GM12878 (cell line): ENCODE measurements at regions not wholly inside any gene's neighbourhood (a gene's known extent, or its start where the extent isn't known, plus 50 kb on each side); places are given as distances from the start of the nearest gene placed in this dataset.

Experiments
- ATAC-seq: fragments of 200-7000 bp; cut with Tn5 transposase; 3 replicates; pipeline ENCODE4 v1.9.1; 2020; ENCODE audit warnings: mild to moderate bottlenecking, moderate library complexity
- BruUV-seq: library from RNA; stranded (reverse); fragments of 400-500 nt; replicated peaks from 2 replicates; lab custom pipeline; 2021; lab: Mats Ljungman, UMichigan
- CTCF ChIA-PET: fragments of 300-600 bp; sonication (Branson Sonifier 250); formaldehyde crosslinking; extraction: SDS; loops from one replicate; lab custom pipeline; 2021; ENCODE audit warnings: inconsistent platforms; lab: Yijun Ruan, JAX
- POLR2A ChIA-PET: fragments of 350-600 bp; formaldehyde crosslinking; extraction: SDS; loops from one replicate; lab custom pipeline; 2021; ENCODE audit warnings: inconsistent platforms; lab: Charles Lee
- RAD21 ChIA-PET: fragments of 300-600 bp; sonication (Branson Sonifier 250); formaldehyde crosslinking; loops from one replicate; lab custom pipeline; 2023; ENCODE audit warnings: antibody characterized with exemption; ENCODE audit not compliant: unreplicated experiment; lab: Charles Lee
- SMC1A ChIA-PET: fragments of 300-600 bp; sonication (Branson Sonifier 250); formaldehyde crosslinking; loops from one replicate; lab custom pipeline; 2023; ENCODE audit not compliant: unreplicated experiment, uncharacterized antibody; lab: Charles Lee
- DNase-seq: peaks from one replicate; pipeline ENCODE4 v3.0.0-alpha.2; 2011; ENCODE audit warnings: low read depth, low spot score
- FAIRE-seq: peaks from 3 replicates; lab custom pipeline; 2011; peaks lifted over from hg19 to GRCh38; lab: Jason Lieb, UNC
- H2AFZ ChIP-seq: 2 replicates; pipeline ENCODE4 v1.6.0; 2011; ENCODE audit warnings: low read depth, low read length, control low read depth; ENCODE audit not compliant: control insufficient read depth
- H3K27ac ChIP-seq: 2 replicates; pipeline ENCODE4 v1.5.1; 2011; ENCODE audit warnings: control low read depth; ENCODE audit not compliant: control insufficient read depth, insufficient read depth
- H3K27me3 ChIP-seq, 2 experiments: replicated peaks in 1 of 2; 2 replicates each; pipeline versions ENCODE4 v1.6.0 to v1.6.1; 2011; ENCODE audit warnings: low read length in 1 of 2; ENCODE audit not compliant: control insufficient read depth in 2 of 2, insufficient read depth in 2 of 2
- H3K36me3 ChIP-seq, 2 experiments: 2 replicates each; pipeline ENCODE4 v1.5.1; 2011; ENCODE audit warnings: low read length in 1 of 2; ENCODE audit not compliant: control insufficient read depth in 2 of 2, insufficient read depth in 2 of 2
- H3K4me1 ChIP-seq: 2 replicates; pipeline ENCODE4 v1.6.1; 2011; ENCODE audit warnings: mild to moderate bottlenecking, low read length, moderate library complexity, mixed read lengths; ENCODE audit not compliant: control insufficient read depth, insufficient read depth
- H3K4me2 ChIP-seq: 2 replicates; pipeline ENCODE4 v1.6.0; 2011; ENCODE audit warnings: control low read depth; ENCODE audit not compliant: control insufficient read depth, insufficient read depth
- H3K4me3 ChIP-seq: fragments of 200-600 bp; sonication (generic); 2 replicates; pipeline ENCODE4 v1.5.1; 2016
- H3K79me2 ChIP-seq: 2 replicates; pipeline ENCODE4 v1.6.0; 2011; ENCODE audit warnings: low read length; ENCODE audit not compliant: control insufficient read depth, insufficient read depth
- H3K9ac ChIP-seq: 2 replicates; pipeline ENCODE4 v1.8.0; 2011; ENCODE audit warnings: low read length, control low read depth, mixed read lengths; ENCODE audit not compliant: control insufficient read depth, insufficient read depth
- H3K9me3 ChIP-seq: replicated peaks from 3 replicates; pipeline ENCODE4 v1.5.1; 2011; ENCODE audit warnings: mild to moderate bottlenecking, low read length; ENCODE audit not compliant: control insufficient read depth, insufficient read depth
- H4K20me1 ChIP-seq: 2 replicates; pipeline ENCODE4 v1.6.0; 2011; ENCODE audit not compliant: control insufficient read depth, insufficient read depth
- BMI1 ChIP-seq: fragments of 450-650 bp; IDR thresholded peaks from 2 replicates; pipeline ENCODE4 v1.6.1; 2016; ENCODE audit warnings: mild to moderate bottlenecking, moderate library complexity, borderline replicate concordance
- HCFC1 ChIP-seq: fragments of 150-350 bp; IDR thresholded peaks from 2 replicates; pipeline ENCODE4 v1.6.1; 2014; ENCODE audit warnings: low read length
- NR2C1 ChIP-seq: fragments of 450-650 bp; IDR thresholded peaks from 2 replicates; pipeline ENCODE4 v1.6.1; 2017; ENCODE audit warnings: antibody characterized with exemption, mild to moderate bottlenecking, moderate library complexity
- SREBF2 ChIP-seq: IDR thresholded peaks from 2 replicates; pipeline ENCODE4 v1.6.1; 2012; ENCODE audit warnings: mild to moderate bottlenecking, low read length
- ZNF384 ChIP-seq: IDR thresholded peaks from 2 replicates; pipeline ENCODE4 v1.6.1; 2012; ENCODE audit warnings: low read depth, mild to moderate bottlenecking, low read length, improper control_type of control experiment, borderline replicate concordance
- WGBS: methylation state at CpG from one replicate; pipeline ENCODE4 v1.1.6; 2016; ENCODE audit warnings: low lambda C conversion rate; ENCODE audit not compliant: insufficient replicate concordance, insufficient coverage; ENCODE audit errors: missing lambda C conversion rate; 5-methylcytosine and 5-hydroxymethylcytosine counted together
- in situ Hi-C: fragments of 300-500 bp; cut with MboI; formaldehyde crosslinking; loops from 9 replicates; pipeline ENCODE4 v1.14.3; 2018; ENCODE audit warnings: mixed read lengths
- intact Hi-C: fragments of 100-400 bp; cut with micrococcal nuclease; formaldehyde crosslinking; loops from one replicate; pipeline ENCODE4 v1.14.2; 2022; ENCODE audit not compliant: unreplicated experiment
- TF ChIP-seq, protein P1 (sequence below): fragments of 150-350 bp; IDR thresholded peaks from 2 replicates; pipeline ENCODE4 v1.6.1; 2014; ENCODE audit warnings: mild to moderate bottlenecking, low read depth, low read length
- TF ChIP-seq, protein P2 (sequence below): fragments of 150-350 bp; IDR thresholded peaks from 2 replicates; pipeline ENCODE4 v1.6.1; 2016; ENCODE audit warnings: low read depth, low read length
- TF ChIP-seq, protein P3 (sequence below), 3 experiments: IDR thresholded peaks in 2 of 3; conservative IDR thresholded peaks in 1 of 3; 2 replicates each; pipeline ENCODE4 v1.5.1; 2011; ENCODE audit warnings: low read depth in 3 of 3, low read length in 3 of 3, mild to moderate bottlenecking in 3 of 3, control low read depth in 2 of 3, moderate library complexity in 2 of 3, inconsistent platforms in 1 of 3, mixed read lengths in 1 of 3; ENCODE audit not compliant: control insufficient read depth in 2 of 3, insufficient read depth in 1 of 3; ENCODE audit errors: extremely low read depth in 1 of 3

DNA sequence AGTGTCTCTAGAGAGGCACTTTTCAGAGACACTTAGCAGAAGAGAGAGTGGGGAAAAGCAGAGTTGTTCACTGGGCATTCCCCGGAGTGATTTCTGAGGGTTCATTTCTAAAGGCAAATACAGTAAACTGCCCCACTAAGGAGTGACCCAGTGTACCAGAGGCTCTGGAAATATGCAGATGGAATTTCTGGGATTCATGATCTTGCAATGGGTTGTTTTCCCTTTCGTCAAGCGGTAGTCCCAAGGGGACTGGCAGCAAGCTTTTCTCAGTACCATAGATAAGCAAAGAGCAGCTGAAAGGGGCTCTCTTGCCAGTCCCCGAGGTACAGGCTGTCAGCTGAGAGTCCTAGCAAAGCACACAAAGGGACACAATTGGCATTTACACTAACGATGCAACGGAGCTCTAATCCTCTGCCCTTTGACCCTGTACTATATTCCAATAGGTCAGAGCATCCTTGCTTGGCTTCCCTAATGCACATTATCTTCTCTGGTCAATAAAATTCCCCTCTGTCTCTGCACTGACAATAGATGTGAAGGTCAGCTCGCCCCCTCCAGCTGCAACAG is 155.6 kb downstream of the SEMA6D start:
- in situ Hi-C loops (no loop called here), intact Hi-C loops (no loop called here)
- Histone ChIP-seq H3K27me3 (no peaks in the 10 kb centered on the region), H3K27ac (no peak overlapping the region), H3K9me3 (no peaks in the 10 kb centered on the region), H3K79me2 (no peaks in the 10 kb centered on the region), H3K9ac (no peak overlapping the region), H4K20me1 (no peaks in the 10 kb centered on the region), H3K4me3 (no peak overlapping the region), H3K36me3 (no peaks in the 10 kb centered on the region), H3K4me1 (no peaks in the 10 kb centered on the region), H3K4me2 (no peak overlapping the region), H2AFZ (no peak overlapping the region)
- FAIRE-seq, result no peak
- CTCF ChIA-PET, result no interaction called here
- 46% methylated on average over 7 of the region's 7 CpGs for WGBS
- no peak for ATAC-seq
- SMC1A ChIA-PET, result no interaction called here
- POLR2A ChIA-PET, result no interaction called here
- TF ChIP-seq HCFC1 (no peak), BMI1 (no peak), SREBF2 (no peak), NR2C1 (no peak), ZNF384 (no peak)
- TF ChIP-seq, protein P1, sequence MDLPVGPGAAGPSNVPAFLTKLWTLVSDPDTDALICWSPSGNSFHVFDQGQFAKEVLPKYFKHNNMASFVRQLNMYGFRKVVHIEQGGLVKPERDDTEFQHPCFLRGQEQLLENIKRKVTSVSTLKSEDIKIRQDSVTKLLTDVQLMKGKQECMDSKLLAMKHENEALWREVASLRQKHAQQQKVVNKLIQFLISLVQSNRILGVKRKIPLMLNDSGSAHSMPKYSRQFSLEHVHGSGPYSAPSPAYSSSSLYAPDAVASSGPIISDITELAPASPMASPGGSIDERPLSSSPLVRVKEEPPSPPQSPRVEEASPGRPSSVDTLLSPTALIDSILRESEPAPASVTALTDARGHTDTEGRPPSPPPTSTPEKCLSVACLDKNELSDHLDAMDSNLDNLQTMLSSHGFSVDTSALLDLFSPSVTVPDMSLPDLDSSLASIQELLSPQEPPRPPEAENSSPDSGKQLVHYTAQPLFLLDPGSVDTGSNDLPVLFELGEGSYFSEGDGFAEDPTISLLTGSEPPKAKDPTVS, result no peak
- TF ChIP-seq, protein P2, sequence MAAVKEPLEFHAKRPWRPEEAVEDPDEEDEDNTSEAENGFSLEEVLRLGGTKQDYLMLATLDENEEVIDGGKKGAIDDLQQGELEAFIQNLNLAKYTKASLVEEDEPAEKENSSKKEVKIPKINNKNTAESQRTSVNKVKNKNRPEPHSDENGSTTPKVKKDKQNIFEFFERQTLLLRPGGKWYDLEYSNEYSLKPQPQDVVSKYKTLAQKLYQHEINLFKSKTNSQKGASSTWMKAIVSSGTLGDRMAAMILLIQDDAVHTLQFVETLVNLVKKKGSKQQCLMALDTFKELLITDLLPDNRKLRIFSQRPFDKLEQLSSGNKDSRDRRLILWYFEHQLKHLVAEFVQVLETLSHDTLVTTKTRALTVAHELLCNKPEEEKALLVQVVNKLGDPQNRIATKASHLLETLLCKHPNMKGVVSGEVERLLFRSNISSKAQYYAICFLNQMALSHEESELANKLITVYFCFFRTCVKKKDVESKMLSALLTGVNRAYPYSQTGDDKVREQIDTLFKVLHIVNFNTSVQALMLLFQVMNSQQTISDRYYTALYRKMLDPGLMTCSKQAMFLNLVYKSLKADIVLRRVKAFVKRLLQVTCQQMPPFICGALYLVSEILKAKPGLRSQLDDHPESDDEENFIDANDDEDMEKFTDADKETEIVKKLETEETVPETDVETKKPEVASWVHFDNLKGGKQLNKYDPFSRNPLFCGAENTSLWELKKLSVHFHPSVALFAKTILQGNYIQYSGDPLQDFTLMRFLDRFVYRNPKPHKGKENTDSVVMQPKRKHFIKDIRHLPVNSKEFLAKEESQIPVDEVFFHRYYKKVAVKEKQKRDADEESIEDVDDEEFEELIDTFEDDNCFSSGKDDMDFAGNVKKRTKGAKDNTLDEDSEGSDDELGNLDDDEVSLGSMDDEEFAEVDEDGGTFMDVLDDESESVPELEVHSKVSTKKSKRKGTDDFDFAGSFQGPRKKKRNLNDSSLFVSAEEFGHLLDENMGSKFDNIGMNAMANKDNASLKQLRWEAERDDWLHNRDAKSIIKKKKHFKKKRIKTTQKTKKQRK, result no peak
- TF ChIP-seq, protein P3, sequence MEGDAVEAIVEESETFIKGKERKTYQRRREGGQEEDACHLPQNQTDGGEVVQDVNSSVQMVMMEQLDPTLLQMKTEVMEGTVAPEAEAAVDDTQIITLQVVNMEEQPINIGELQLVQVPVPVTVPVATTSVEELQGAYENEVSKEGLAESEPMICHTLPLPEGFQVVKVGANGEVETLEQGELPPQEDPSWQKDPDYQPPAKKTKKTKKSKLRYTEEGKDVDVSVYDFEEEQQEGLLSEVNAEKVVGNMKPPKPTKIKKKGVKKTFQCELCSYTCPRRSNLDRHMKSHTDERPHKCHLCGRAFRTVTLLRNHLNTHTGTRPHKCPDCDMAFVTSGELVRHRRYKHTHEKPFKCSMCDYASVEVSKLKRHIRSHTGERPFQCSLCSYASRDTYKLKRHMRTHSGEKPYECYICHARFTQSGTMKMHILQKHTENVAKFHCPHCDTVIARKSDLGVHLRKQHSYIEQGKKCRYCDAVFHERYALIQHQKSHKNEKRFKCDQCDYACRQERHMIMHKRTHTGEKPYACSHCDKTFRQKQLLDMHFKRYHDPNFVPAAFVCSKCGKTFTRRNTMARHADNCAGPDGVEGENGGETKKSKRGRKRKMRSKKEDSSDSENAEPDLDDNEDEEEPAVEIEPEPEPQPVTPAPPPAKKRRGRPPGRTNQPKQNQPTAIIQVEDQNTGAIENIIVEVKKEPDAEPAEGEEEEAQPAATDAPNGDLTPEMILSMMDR (IDR thresholded peaks at IDR 0.05 in 2 of 3, conservative IDR thresholded peaks at IDR 0.05 in 1 of 3; ENCODE audit: control insufficient read depth in 2 of 3, extremely low read depth in 1 of 3, insufficient read depth in 1 of 3, low read depth in 3 of 3, low read length in 3 of 3), result no peak
- DNase-seq, result no peak
- RAD21 ChIA-PET, result no interaction called here
- BruUV-seq, result no TSS peak
